D721Med (cell line): ENCODE measurements at regions not wholly inside any gene's neighbourhood (a gene's known extent, or its start where the extent isn't known, plus 50 kb on each side); places are given as distances from the start of the nearest gene placed in this dataset.

ENCODE experiments used
- DNase-seq: peaks from one replicate; pipeline ENCODE4 v3.0.0; 2011; ENCODE audit warnings: low spot score; ENCODE audit not compliant: insufficient read length
- FAIRE-seq: peaks from 2 replicates; lab custom pipeline; 2011; peaks lifted over from hg19 to GRCh38; lab: Jason Lieb, UNC
- TF ChIP-seq, protein P1 (sequence below): IDR thresholded peaks from 2 replicates; pipeline ENCODE4 v1.5.1; 2012; ENCODE audit warnings: mild to moderate bottlenecking, control low read depth; ENCODE audit not compliant: insufficient read depth; ENCODE audit errors: missing control alignments

DNA sequence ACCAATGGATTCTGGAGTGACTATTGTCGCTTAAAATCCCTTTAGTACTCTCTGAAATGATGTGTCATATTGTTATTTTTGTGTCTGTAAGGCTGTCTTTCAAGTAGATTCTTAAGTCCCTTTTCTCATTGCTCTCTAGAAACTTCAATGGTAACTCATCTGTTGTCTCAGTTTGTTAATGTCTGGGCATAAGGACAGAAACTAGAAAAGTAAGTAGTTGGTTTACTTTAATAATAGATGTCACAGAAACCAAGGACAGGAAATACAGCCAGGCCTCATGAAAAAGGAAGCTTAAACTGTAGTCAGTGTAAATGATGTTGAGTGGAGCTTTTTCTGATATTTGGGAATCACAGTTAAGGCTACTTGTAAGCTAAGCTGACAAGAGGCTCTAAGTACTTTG, 730.2 kb upstream of the DPPA4 start:
- DNase-seq = no peak
- TF ChIP-seq, protein P1, sequence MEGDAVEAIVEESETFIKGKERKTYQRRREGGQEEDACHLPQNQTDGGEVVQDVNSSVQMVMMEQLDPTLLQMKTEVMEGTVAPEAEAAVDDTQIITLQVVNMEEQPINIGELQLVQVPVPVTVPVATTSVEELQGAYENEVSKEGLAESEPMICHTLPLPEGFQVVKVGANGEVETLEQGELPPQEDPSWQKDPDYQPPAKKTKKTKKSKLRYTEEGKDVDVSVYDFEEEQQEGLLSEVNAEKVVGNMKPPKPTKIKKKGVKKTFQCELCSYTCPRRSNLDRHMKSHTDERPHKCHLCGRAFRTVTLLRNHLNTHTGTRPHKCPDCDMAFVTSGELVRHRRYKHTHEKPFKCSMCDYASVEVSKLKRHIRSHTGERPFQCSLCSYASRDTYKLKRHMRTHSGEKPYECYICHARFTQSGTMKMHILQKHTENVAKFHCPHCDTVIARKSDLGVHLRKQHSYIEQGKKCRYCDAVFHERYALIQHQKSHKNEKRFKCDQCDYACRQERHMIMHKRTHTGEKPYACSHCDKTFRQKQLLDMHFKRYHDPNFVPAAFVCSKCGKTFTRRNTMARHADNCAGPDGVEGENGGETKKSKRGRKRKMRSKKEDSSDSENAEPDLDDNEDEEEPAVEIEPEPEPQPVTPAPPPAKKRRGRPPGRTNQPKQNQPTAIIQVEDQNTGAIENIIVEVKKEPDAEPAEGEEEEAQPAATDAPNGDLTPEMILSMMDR = no peak
- FAIRE-seq = no peak

DNA sequence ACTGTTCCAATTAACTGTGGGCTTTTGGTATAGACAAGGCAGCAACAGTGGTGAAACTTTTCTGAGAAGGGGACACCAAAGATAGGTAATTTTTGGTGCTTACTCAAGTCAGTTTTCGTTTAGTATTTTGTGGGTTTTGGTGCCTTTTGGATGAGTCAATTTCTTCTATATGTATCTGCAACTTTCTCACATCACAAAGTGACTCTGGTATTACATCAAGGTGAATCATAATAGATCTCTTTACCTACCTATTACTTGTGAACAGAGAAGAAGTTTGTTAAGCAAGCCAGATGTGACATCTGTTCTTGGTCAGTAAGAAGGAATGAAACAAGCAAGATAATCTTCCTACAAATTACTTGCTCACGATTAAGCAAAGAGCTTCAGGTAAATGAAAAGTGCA, 732.4 kb upstream of the DPPA4 start:
- DNase-seq (no peak), FAIRE-seq (no peak)
- TF ChIP-seq, protein P1 = no peak

DNA sequence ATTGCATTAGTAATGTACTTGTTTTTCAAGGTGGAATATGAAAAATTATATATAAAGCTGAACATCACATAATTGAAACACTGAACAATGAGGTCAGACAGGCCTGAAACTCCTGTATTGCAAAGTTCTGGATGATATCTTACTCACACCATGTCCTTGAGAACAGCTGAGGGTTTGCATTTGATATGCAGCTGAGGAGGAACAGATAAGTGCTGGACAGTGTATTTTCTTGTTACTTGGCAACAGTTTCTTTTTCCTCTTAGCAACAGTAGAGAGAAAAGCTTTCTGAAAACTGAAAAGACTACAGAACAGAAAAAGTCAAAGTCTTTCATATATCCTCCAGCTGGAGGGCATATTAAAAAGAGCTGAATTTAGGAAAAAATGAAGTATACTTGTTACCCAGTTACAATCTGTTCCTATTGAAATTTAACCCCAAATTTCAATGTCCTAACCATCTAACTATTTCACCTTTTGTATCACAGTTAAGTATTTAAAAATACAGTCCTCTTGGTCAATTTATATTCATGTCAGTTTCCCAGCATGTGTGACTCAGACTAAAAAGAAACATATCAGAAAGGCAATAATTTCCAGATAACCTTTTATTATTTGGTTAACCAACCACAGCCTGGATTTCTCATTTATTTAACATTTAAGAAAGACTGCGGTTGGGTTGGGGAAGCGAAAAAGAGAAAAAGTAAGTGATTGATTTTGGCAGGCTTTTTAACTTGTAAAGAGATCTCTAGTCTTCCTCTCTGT, 733.0 kb upstream of the DPPA4 start:
- DNase-seq = no peak
- TF ChIP-seq, protein P1 = no peak
- no peak for FAIRE-seq

DNA sequence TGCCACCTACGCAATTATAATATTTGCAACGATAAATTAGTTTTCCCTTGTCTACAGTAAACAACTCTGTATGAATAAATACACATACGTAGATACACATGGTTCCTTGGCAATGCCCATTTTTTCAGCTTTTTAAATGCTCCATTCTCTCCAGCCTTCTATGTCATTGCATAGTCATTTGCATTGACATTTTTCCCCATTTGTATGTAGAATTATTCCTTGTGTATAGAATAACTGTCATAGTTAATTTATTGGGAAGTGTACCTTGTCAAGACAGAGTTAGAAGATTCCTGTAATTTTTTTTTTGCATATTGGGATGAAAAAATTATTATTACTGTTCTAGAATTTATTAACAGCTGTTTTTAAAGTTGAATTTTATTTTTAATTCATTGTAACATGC, 736.7 kb upstream of the DPPA4 start:
- no peak for DNase-seq
- FAIRE-seq = no peak
- TF ChIP-seq, protein P1 = no peak

DNA sequence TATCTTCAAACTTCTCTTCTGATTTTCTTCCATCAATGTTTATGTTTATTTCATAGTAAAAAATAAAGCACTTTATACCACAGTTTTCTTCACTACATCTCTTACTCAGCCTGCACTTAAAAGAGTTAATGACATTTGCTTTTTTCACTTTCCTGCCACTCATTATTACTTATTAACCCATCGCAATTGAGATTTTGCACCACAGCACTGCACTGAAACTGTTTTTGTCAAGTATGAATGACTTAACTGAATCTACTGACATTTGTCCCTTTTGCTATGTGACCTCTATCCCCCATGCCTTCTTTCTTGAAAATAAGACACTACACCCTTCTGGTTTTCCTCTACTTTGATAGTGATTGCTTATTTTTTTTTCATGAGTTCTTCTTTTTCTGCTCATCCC, 739.7 kb upstream of the DPPA4 start:
- TF ChIP-seq, protein P1 = no peak
- DNase-seq = no peak
- FAIRE-seq = no peak

DNA sequence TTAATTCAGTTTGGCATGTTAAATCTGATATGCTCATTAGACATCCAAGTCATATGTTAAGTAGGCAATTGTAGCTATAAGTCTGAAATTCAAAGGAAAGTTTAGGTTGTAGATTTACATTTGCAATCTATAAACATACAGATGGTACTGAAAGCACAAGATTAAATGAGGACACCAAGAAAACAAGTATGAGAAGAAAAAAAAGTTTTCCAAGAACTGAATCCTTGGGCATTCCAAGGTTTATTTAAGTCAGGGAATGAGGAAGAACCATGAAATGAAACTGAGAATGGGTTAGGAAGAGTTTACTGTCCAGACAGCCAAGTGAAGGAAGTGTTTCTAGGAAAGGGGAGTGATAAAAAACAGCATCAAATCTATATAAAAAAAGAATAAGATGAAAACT, 756.1 kb upstream of the DPPA4 start:
- no peak for FAIRE-seq
- TF ChIP-seq, protein P1 = no peak
- DNase-seq = no peak

DNA sequence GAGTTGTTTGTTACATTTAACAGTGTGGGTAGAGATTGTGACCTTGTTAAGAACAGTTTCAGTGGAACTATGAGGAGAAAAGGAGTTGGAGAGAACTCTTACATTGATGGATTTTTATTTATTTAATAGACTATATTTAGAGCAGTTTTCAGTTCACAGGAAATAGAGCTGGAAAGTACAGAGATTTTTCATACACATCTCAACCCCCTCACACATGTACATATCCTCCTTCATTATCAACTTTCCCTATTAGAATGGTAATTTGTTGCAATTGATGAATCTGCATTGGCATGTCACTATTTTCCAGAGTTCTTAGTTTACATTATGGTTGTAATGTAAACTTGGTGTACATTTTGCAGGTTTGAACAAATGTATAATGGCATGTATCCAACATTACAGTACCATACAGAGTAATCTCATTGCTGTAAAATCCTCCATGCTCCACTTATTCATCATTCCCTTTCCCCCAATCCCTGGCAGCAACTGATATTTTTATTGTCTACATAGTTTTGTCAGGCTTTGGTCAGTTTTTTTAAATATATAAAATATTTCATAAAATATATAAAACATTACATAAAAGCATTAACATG, 756.6 kb upstream of the DPPA4 start:
- TF ChIP-seq, protein P1 = no peak
- DNase-seq (no peak), FAIRE-seq (no peak)
